ENCODE measurements at regions not wholly inside any gene's neighbourhood (a gene's known extent, or its start where the extent isn't known, plus 50 kb on each side); places are given as distances from the start of the nearest gene placed in this dataset.

- no peak for TF ChIP-seq MYC (IDR thresholded peaks at IDR 0.05; ENCODE audit: low read depth, low read length)
- no peak for TF ChIP-seq CTCF (IDR thresholded peaks at IDR 0.05; ENCODE audit: low read depth, low read length)
These were observed 255.7 kb upstream of the PPP2R2D start for GRCh38 chr10:131644864-131645658.

All from NB4 (cell line).